ENCODE measurements at regions not wholly inside any gene's neighbourhood (a gene's known extent, or its start where the extent isn't known, plus 50 kb on each side); places are given as distances from the start of the nearest gene placed in this dataset.
A peak's percentile ranks its signal among the peaks of the same experiment; 100 is the strongest.

DNA sequence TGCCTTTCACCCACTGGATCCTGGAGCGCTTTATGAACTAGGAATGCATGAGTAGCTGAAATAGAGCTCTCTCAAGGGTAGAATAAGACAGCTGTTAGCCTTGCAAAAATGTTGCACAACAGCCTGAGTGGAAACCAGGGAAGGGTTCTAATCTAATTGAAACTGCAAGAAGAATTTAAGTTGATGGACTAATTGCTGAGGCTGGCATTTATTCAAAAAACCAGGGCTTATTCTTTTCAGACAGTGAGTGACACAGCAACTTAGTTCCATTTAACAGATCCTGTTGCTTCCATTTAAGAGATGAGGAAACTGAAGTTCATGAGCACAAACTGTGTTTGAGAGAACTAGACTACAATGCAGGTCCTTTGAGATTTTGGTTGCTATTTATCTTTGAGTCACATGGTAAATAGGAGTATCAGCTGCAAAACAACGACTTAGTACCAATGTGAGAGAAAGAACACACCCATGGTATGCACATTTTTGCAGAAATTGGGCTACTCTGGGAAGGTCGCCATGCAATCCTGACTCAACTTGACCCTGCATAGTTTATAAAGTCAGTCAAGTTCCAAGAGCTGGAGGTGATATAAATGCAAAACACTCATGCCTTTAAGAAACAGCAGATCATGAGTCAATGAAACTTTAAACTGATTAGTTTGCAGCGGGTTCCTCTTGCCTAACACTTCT lies 76.4 kb upstream of the PARD3B start:
- TF ChIP-seq, protein P1, sequence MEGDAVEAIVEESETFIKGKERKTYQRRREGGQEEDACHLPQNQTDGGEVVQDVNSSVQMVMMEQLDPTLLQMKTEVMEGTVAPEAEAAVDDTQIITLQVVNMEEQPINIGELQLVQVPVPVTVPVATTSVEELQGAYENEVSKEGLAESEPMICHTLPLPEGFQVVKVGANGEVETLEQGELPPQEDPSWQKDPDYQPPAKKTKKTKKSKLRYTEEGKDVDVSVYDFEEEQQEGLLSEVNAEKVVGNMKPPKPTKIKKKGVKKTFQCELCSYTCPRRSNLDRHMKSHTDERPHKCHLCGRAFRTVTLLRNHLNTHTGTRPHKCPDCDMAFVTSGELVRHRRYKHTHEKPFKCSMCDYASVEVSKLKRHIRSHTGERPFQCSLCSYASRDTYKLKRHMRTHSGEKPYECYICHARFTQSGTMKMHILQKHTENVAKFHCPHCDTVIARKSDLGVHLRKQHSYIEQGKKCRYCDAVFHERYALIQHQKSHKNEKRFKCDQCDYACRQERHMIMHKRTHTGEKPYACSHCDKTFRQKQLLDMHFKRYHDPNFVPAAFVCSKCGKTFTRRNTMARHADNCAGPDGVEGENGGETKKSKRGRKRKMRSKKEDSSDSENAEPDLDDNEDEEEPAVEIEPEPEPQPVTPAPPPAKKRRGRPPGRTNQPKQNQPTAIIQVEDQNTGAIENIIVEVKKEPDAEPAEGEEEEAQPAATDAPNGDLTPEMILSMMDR (IDR thresholded peaks at IDR 0.05), result no peak
- ATAC-seq (ENCODE audit: low FRiP score), result peak; percentile 66
- no peak for DNase-seq (ENCODE audit: low spot score)

DNA sequence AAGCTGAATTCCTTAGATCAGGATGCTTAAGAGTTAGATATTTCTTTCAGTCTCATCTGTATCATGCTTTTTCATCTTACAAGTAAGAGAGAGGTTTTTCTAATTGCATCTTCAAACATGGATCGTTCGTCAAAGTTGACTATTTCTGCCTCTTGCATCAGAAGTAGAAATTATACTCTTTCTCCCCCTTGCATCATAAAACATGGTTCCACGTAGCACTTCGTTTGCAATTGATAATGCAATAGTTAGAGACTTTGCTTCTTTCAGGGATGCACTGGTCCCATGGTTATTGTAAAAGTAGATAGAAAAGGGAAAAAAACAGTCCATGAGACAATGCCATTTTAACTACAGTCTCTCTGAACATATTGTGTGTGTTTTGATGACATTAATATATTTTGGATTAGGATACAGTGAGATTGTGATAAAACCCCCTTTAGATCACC lies 75.1 kb upstream of the PARD3B start:
- TF ChIP-seq, protein P1 (IDR thresholded peaks at IDR 0.05), result no peak
- no peak for DNase-seq (ENCODE audit: low spot score)
- ATAC-seq (ENCODE audit: low FRiP score), result no peak

DNA sequence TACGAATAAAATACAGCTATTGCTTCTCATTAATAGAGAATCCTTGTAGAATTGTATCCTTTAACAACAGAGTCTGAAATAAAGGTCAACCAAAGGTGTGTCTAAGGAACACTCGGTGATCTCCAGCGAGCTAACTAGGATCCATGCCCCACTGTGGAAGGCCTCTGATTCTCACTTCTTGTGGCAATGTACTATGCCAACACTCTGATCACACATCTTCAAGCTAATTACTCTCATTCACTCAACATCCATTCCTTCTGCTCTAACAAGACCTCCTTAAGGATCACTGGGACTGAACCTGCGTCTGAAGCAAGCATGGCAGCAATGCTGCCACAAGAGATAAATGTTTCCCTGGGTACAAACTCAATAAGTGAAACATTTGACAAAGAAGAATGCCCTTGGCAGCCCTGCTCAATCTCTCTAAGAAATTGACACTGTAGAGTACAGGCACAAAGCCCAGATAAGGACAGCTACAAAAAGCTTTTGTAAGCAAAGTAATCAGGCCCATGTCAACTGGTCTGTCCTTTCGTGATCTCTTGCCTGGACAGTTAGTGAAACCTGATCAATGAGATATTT lies 74.6 kb upstream of the PARD3B start:
- ATAC-seq (ENCODE audit: low FRiP score) (no peak), DNase-seq (ENCODE audit: low spot score) (no peak)
- TF ChIP-seq, protein P1 (IDR thresholded peaks at IDR 0.05), result no peak

DNA sequence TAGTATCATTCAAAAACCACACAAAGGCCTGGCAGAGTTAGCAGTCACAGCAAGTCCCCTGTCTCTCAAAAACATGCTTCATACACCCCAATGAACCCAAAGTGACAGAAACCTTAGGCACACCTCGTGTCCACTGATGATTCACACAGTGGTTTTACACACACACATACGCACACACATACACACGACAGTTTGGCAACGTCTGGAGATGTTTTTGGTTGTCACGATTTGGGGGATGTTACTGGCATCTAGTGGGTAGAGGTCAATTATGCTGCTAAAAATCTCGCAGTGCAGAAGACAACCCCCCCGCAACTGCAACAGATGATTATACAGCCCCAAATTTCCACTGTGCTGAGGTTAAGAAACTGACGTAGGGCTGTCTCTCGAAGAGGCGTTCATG lies 72.9 kb upstream of the PARD3B start:
- ATAC-seq (ENCODE audit: low FRiP score) (no peak), DNase-seq (ENCODE audit: low spot score) (no peak)
- TF ChIP-seq, protein P1 (IDR thresholded peaks at IDR 0.05), result no peak

DNA sequence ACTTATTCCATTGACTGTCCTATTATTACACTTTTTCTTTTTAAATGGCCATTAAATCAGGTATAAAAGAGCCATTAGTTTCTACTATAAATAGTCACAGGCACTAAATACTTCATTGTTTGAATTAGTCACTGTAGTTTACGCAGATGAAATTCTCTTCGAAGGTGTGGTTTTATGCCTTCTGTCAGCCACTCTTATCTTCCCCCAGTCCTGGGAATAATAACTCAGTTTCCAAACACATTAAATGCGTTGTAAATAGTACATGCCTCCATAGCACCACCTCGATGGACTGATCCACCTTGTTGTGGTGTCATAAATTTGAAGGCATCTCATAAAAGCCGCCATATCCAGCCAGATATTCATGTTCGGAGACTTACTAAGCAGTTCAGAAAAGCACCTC lies 72.1 kb upstream of the PARD3B start:
- no peak for ATAC-seq (ENCODE audit: low FRiP score)
- DNase-seq (ENCODE audit: low spot score), result no peak

DNA sequence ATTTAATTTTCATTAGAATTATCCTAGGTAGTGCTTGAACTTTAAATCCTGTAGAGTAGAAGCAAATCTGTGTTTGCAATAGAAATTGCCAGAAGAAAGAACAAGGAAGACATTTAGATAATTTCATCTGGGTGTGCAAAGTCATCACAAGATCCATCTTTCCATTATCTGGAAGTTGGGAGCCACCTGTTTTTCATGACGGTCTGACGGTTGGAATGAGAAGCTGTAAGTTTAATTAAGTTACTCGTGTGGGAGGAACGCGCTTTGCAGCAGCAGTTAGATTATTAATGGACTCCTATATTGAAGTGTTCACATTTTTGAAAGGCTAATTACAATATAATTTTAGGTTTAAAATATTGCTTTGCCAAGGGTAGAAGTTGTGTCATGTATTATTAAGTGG lies 69.9 kb upstream of the PARD3B start:
- DNase-seq (ENCODE audit: low spot score) (no peak), ATAC-seq (ENCODE audit: low FRiP score) (no peak)
- TF ChIP-seq, protein P1 (IDR thresholded peaks at IDR 0.05), result no peak

More for the DNA sequence above, 72.1 kb upstream of the PARD3B start:
- TF ChIP-seq, protein P1 (IDR thresholded peaks at IDR 0.05), result no peak

DNA sequence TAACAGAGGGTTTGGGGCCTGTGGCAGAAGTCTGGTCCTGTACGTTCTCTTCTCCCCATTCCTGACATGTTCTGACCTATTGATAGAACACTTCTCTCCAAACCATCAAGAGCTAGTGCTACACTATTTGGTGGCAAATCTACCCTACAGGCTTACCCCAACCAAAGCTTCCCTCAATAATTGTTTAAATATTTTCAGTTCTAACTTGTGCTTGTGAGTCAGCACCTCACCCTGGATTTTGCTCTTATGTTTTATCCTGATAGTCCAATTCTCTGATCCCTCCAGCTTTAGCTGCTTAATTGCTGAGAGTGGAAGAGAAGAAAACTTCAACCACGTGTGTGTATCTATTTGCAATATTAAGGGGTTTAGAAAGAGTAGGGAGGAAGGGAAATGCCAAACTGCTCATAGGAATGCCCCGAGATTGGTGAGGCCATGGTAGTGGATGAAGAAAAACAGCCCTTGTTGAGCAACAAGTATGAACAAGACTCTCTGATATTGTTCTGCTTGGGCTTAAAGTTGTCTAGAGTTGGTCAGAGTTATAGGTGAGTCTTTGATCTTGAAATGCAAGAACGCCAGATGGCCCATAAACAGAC lies 67.8 kb upstream of the PARD3B start:
- ATAC-seq (ENCODE audit: low FRiP score) (no peak), DNase-seq (ENCODE audit: low spot score) (no peak)
- TF ChIP-seq, protein P1 (IDR thresholded peaks at IDR 0.05), result no peak
